H9 (cell line): ENCODE measurements at regions not wholly inside any gene's neighbourhood (a gene's known extent, or its start where the extent isn't known, plus 50 kb on each side); places are given as distances from the start of the nearest gene placed in this dataset.
A peak's percentile ranks its signal among the peaks of the same experiment; 100 is the strongest.

Experiments
- DNase-seq: peaks from one replicate; pipeline ENCODE4 v3.0.0-alpha.2; 2017
- H2AFZ ChIP-seq: one replicate; pipeline ENCODE4 v1.6.1; 2013; ENCODE audit warnings: mild to moderate bottlenecking, low read length, control low read depth, moderate library complexity
- H2AK5ac ChIP-seq: 2 replicates; pipeline ENCODE4 v1.6.1; 2013; ENCODE audit warnings: low read length, control low read depth, mixed read lengths; ENCODE audit not compliant: insufficient read length
- H2BK120ac ChIP-seq: one replicate; pipeline ENCODE4 v1.6.1; 2013; ENCODE audit warnings: low read depth, mild to moderate bottlenecking, low read length, control low read depth, inconsistent platforms; ENCODE audit not compliant: poor library complexity, severe bottlenecking
- H2BK12ac ChIP-seq: 2 replicates; pipeline ENCODE4 v1.6.1; 2013; ENCODE audit warnings: low read length, control low read depth, mixed read lengths, low read depth; ENCODE audit not compliant: insufficient read length
- H2BK15ac ChIP-seq: 2 replicates; pipeline ENCODE4 v1.6.1; 2013; ENCODE audit warnings: low read depth, low read length, control low read depth
- H2BK20ac ChIP-seq: one replicate; pipeline ENCODE4 v1.6.1; 2013; ENCODE audit warnings: low read depth, mild to moderate bottlenecking, low read length, control low read depth, inconsistent platforms; ENCODE audit not compliant: poor library complexity, severe bottlenecking
- H2BK5ac ChIP-seq: 2 replicates; pipeline ENCODE4 v1.6.1; 2013; ENCODE audit warnings: low read length, control low read depth, mixed read lengths; ENCODE audit not compliant: insufficient read length
- H3K14ac ChIP-seq: 2 replicates; pipeline ENCODE4 v1.6.1; 2013; ENCODE audit warnings: low read length, control low read depth; ENCODE audit not compliant: insufficient read depth
- H3K18ac ChIP-seq: 2 replicates; pipeline ENCODE4 v1.6.1; 2013; ENCODE audit warnings: low read depth, mild to moderate bottlenecking, mixed read lengths, low read length, control low read depth; ENCODE audit not compliant: insufficient read length
- H3K23ac ChIP-seq: 2 replicates; pipeline ENCODE4 v1.6.1; 2013; ENCODE audit warnings: low read length, control low read depth, mixed read lengths, low read depth; ENCODE audit not compliant: insufficient read length
- H3K23me2 ChIP-seq: 2 replicates; pipeline ENCODE4 v1.6.1; 2013; ENCODE audit warnings: low read depth, mild to moderate bottlenecking, mixed read lengths, low read length, control low read depth; ENCODE audit not compliant: insufficient read length, poor library complexity, severe bottlenecking
- H3K27ac ChIP-seq: 2 replicates; pipeline ENCODE4 v1.5.1; 2013; ENCODE audit warnings: low read length, control low read depth, mixed read lengths, low read depth; ENCODE audit not compliant: insufficient read length
- H3K27me3 ChIP-seq: 2 replicates; pipeline ENCODE4 v1.6.1; 2013; ENCODE audit warnings: low read length, control low read depth, inconsistent platforms; ENCODE audit not compliant: insufficient read depth
- H3K4ac ChIP-seq: 2 replicates; pipeline ENCODE4 v1.6.1; 2013; ENCODE audit warnings: low read depth, mild to moderate bottlenecking, control low read depth, inconsistent platforms, low read length, moderate library complexity
- H3K4me1 ChIP-seq: 2 replicates; pipeline ENCODE4 v1.6.1; 2013; ENCODE audit warnings: low read length, control low read depth, inconsistent platforms; ENCODE audit not compliant: insufficient read depth
- H3K4me2 ChIP-seq: 2 replicates; pipeline ENCODE4 v1.6.1; 2013; ENCODE audit warnings: low read length, control low read depth, mixed read lengths; ENCODE audit not compliant: insufficient read length, insufficient read depth
- H3K56ac ChIP-seq: 2 replicates; pipeline ENCODE4 v1.6.1; 2013; ENCODE audit warnings: low read depth, mild to moderate bottlenecking, mixed read lengths, low read length, control low read depth; ENCODE audit not compliant: insufficient read length
- H3K79me1 ChIP-seq: 2 replicates; pipeline ENCODE4 v1.6.1; 2013; ENCODE audit warnings: low read depth, mild to moderate bottlenecking, moderate library complexity, low read length, control low read depth, inconsistent platforms; ENCODE audit not compliant: insufficient read depth, poor library complexity, severe bottlenecking
- H3K79me2 ChIP-seq: 2 replicates; pipeline ENCODE4 v1.6.1; 2013; ENCODE audit warnings: low read length, control low read depth, inconsistent platforms; ENCODE audit not compliant: insufficient read depth
- H3K9ac ChIP-seq: 2 replicates; pipeline ENCODE4 v1.6.1; 2013; ENCODE audit warnings: low read length, control low read depth, mixed read lengths; ENCODE audit not compliant: insufficient read length; ENCODE audit errors: extremely low read depth
- H3K9me3 ChIP-seq: one replicate; pipeline ENCODE4 v1.6.1; 2013; ENCODE audit warnings: low read depth, low read length, inconsistent platforms; ENCODE audit not compliant: control insufficient read depth
- H3T11ph ChIP-seq: one replicate; pipeline ENCODE4 v1.6.1; 2013; ENCODE audit warnings: mild to moderate bottlenecking, low read length, control low read depth, inconsistent platforms
- H4K20me1 ChIP-seq: one replicate; pipeline ENCODE4 v1.6.1; 2013; ENCODE audit not compliant: control insufficient read depth, insufficient read length, insufficient read depth
- H4K5ac ChIP-seq: 2 replicates; pipeline ENCODE4 v1.6.1; 2013; ENCODE audit warnings: low read depth, mild to moderate bottlenecking, mixed read lengths, low read length, control low read depth; ENCODE audit not compliant: insufficient read length
- H4K8ac ChIP-seq: replicated peaks from 2 replicates; pipeline ENCODE4 v1.6.1; 2013; ENCODE audit warnings: low read length, control low read depth, mixed read lengths, low read depth; ENCODE audit not compliant: insufficient read length
- H4K91ac ChIP-seq: 2 replicates; pipeline ENCODE4 v1.6.1; 2013; ENCODE audit warnings: low read depth, mild to moderate bottlenecking, moderate library complexity, mixed read lengths, low read length, control low read depth; ENCODE audit not compliant: insufficient read length
- H3K27ac Mint-ChIP-seq, 3 experiments: 2 replicates in 2 of 3; 3 replicates in 1 of 3; pipeline ENCODE4 v1.8.0; 2020 to 2021; ENCODE audit warnings: mixed read lengths in 3 of 3, mild to moderate bottlenecking in 1 of 3, moderate library complexity in 1 of 3
- H3K27me3 Mint-ChIP-seq: 2 replicates; pipeline ENCODE4 v1.8.0; 2021; ENCODE audit warnings: low read depth, mild to moderate bottlenecking, moderate library complexity, mixed read lengths
- H3K36me3 Mint-ChIP-seq, 3 experiments: 2 replicates in 2 of 3; 3 replicates in 1 of 3; pipeline ENCODE4 v1.8.0; 2020 to 2021; ENCODE audit warnings: low read depth in 3 of 3, mixed read lengths in 3 of 3; ENCODE audit not compliant: insufficient read depth in 1 of 3
- H3K4me1 Mint-ChIP-seq, 2 experiments: 2 replicates each; pipeline ENCODE4 v1.8.0; 2020; ENCODE audit warnings: mixed read lengths in 2 of 2
- H3K4me3 Mint-ChIP-seq, 2 experiments: 2 replicates in 1 of 2; 3 replicates in 1 of 2; pipeline ENCODE4 v1.8.0; 2020 to 2021; ENCODE audit warnings: mild to moderate bottlenecking in 2 of 2, mixed read lengths in 2 of 2, moderate library complexity in 1 of 2
- H3K9me3 Mint-ChIP-seq, 2 experiments: 2 replicates in 1 of 2; 3 replicates in 1 of 2; pipeline ENCODE4 v1.8.0; 2020; ENCODE audit warnings: mild to moderate bottlenecking in 2 of 2, mixed read lengths in 2 of 2, moderate library complexity in 1 of 2
- WGBS: extraction: QIAGEN DNeasy Blood & Tissue Kit; methylation state at CpG from one replicate; pipeline ENCODE4 v1.1.7; 2013; ENCODE audit warnings: missing lambda C conversion rate, low lambda C conversion rate, mixed read lengths; ENCODE audit not compliant: insufficient read length; ENCODE audit errors: extremely low coverage; 5-methylcytosine and 5-hydroxymethylcytosine counted together
- TF ChIP-seq, protein P1 (sequence below): fragments of 200-600 bp; sonication (generic); conservative IDR thresholded peaks from 3 replicates; pipeline ENCODE4 v1.8.0; 2021; ENCODE audit warnings: antibody characterized with exemption, mild to moderate bottlenecking

GRCh38 chr15:31499236-31499952 lies 172.8 kb downstream of the KLF13 start:
- no peaks in the 10 kb centered on the region for H3K36me3 Mint-ChIP-seq
- Histone ChIP-seq H3K79me2 (no peaks in the 10 kb centered on the region), H3K27me3 (no peaks in the 10 kb centered on the region), H2BK5ac (no peak overlapping the region), H2BK20ac (no peak overlapping the region), H2AK5ac (no peak overlapping the region), H3K56ac (no peak overlapping the region), H3K4me1 (no peaks in the 10 kb centered on the region), H3K23ac (no peak overlapping the region), H3K9me3 (no peaks in the 10 kb centered on the region), H2BK12ac (no peak overlapping the region), H3K27ac (no peak overlapping the region), H3K18ac (no peak overlapping the region), H2AFZ (no peak overlapping the region), H2BK15ac (no peak overlapping the region), H3T11ph (no peak overlapping the region), H4K8ac (no peak overlapping the region), H3K79me1 (no peaks in the 10 kb centered on the region), H2BK120ac (no peak overlapping the region), H4K20me1 (no peaks in the 10 kb centered on the region), H3K4me2 (no peak overlapping the region), H3K23me2 (no peaks in the 10 kb centered on the region), H4K5ac (no peak overlapping the region), H3K14ac (no peak overlapping the region), H3K4ac (no peak overlapping the region), H4K91ac (no peak overlapping the region), H3K9ac (no peak overlapping the region)
- peak; percentile 15 for DNase-seq
- WGBS, result no CpG with 5 or more reads among the region's 13 CpGs
- H3K4me3 Mint-ChIP-seq, result no peak overlapping the region
- peaks cover 2 to 7% of the 10 kb centered on the region in 2 experiments; a peak in 2 of 4 replicates for H3K4me1 Mint-ChIP-seq
- no peaks in the 10 kb centered on the region for H3K27me3 Mint-ChIP-seq
- H3K9me3 Mint-ChIP-seq, result no peaks in the 10 kb centered on the region
- no peak overlapping the region for H3K27ac Mint-ChIP-seq
- TF ChIP-seq, protein P1, sequence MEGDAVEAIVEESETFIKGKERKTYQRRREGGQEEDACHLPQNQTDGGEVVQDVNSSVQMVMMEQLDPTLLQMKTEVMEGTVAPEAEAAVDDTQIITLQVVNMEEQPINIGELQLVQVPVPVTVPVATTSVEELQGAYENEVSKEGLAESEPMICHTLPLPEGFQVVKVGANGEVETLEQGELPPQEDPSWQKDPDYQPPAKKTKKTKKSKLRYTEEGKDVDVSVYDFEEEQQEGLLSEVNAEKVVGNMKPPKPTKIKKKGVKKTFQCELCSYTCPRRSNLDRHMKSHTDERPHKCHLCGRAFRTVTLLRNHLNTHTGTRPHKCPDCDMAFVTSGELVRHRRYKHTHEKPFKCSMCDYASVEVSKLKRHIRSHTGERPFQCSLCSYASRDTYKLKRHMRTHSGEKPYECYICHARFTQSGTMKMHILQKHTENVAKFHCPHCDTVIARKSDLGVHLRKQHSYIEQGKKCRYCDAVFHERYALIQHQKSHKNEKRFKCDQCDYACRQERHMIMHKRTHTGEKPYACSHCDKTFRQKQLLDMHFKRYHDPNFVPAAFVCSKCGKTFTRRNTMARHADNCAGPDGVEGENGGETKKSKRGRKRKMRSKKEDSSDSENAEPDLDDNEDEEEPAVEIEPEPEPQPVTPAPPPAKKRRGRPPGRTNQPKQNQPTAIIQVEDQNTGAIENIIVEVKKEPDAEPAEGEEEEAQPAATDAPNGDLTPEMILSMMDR, result no peak
